Femur (tissue), 1 donor: ENCODE measurements at regions not wholly inside any gene's neighbourhood (a gene's known extent, or its start where the extent isn't known, plus 50 kb on each side); places are given as distances from the start of the nearest gene placed in this dataset.
"Not testable (repeated sequence)": the region's sequence is repeated elsewhere in the genome, so short reads cannot be mapped to it uniquely, and the experiment has no call there.

ENCODE experiments used
- DNase-seq: peaks from one replicate; pipeline ENCODE4 v3.0.0-alpha.2; 2017

DNA sequence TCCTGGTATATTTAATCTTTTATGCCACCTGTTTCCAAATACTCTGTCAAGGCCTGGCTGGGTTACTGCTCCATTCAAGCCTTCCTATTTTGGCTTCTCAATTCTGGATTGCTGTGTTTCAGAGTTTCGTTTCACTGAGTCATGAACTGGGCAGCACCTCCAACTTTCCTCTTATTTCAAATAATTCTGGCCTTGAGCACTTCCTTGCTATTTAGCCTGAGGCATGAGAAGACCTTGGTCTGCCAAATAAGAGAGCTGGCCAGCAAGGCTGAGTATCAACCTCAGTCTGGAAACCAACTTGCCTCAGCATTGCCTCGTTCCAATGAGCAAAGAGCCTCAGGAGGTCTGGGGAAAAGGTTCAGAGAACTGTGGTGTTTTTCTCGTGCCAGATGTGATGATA, 66.6 kb downstream of the TNFAIP3 start:
- peak; percentile 87 for DNase-seq

DNA sequence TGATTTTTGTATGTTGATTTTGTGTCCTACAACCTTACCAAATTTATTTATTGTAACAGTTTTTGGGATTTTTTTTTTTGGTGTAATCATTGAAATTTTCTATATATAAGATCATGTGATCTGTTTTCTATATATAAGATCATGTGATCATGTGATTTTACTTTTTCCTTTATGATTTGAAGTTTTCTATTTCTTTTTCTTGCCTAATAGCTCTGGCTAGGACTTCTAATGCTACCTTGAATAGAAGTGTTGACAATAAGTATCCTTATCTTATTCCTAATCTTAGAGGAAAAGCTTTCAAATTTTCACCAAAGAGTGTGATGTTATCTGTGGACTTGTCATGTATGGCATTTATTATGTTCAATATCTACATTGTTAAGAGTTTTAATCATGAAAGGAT, 69.7 kb downstream of the TNFAIP3 start:
- DNase-seq = no peak

DNA sequence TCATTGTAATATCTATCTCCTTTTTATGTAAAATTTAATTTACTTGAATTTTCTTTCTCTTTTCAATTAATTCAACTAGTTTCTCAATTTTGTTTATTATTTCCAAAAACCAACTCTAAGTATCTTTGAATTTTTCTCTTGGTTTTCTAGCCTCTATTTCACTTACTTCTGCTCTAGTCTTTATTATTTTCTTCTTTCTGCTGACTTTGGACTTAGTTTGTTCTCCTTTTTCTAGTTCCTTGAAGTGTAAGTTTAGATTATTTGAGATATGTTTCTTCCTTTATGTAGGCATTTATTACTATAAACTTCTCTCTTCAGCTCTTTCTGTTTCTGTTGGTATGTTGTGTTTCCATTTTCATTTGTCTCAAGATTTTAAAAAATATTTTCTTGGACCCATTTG, 70.8 kb downstream of the TNFAIP3 start:
- no peak for DNase-seq

DNA sequence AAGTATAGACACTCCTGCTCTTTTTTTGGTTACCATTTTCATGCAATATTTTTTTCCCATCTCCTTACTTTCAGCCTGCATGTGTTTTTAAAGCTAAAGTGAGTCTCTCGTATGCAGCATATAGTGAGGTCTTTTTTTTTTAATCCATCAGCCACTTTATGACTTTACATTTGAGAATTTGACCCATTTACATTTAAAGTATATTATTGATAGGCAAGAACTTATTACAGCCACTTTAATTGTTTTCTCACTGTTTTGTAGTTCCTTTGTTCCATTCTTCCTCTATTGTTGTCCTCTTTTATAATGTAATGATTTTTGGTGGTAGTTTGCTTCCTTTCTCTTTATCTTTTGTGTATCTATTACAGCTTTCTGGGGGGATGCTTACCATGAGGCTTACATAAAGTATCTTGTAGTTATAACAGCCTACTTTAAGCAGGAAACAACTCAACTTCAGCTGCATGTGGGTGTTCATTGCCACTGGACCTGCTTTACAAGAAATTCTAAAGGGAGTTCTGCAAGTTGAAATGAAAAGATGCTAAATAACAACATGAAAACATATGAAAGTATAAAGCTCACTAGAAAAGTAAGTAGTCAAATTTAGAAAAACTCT, 71.8 kb downstream of the TNFAIP3 start:
- no peak for DNase-seq

DNA sequence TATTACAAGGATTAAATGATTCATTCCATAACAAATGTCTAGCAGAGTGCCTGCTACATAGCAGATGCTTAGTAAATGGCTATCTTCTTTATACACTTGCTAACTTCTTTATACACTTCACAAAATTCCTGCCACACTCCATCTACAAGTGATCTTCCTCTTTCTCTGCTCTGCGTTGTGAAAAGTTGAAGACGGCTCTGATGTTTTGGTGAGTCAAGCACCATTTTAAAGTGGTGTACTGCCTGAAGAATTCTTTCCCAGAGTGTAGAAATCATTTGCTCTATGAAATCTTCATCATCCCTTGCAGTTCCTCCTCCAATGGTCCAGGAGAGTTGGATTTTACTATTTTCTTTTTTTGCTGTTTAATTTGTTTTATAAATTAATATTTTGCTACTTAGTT, 74.9 kb downstream of the TNFAIP3 start:
- DNase-seq = no peak

DNA sequence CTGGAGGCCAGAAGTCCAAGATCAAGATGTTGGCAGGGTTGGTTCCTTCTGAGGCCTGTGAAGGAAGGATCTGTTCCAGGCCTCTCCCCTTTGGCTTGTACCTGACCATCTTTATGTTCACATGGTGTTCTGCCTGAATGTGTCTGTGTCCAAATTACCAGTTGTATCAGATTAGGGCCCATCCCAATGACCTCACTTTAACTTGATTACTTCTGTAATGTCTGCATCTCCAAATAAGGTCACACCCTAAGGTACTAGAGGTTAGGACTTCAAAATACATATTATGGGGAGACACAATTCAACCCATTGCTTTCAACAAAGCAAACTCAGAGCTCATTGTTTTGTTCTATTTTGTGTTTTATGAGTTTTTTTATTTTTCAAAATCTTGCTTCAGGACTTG, 75.7 kb downstream of the TNFAIP3 start:
- no peak for DNase-seq

DNA sequence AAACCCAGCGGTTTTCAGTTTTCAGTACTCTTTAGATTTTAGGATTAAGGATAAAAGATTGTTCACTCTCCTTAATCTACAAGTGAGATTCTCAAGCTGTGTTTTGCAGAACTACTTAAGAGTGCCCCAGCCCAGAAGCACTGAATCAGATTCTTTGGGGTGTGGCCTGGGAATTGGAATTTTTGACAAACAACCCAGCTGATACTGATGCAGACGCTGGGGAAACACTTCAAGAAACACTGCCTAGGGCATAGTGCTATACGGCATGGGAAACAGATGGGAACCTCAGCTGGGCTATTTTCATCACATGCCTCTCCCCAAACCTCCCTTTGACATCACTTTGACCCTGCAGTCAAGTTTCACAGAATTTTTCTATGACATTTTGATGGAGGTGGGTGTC, 77.3 kb downstream of the TNFAIP3 start:
- not testable (repeated sequence) for DNase-seq

DNA sequence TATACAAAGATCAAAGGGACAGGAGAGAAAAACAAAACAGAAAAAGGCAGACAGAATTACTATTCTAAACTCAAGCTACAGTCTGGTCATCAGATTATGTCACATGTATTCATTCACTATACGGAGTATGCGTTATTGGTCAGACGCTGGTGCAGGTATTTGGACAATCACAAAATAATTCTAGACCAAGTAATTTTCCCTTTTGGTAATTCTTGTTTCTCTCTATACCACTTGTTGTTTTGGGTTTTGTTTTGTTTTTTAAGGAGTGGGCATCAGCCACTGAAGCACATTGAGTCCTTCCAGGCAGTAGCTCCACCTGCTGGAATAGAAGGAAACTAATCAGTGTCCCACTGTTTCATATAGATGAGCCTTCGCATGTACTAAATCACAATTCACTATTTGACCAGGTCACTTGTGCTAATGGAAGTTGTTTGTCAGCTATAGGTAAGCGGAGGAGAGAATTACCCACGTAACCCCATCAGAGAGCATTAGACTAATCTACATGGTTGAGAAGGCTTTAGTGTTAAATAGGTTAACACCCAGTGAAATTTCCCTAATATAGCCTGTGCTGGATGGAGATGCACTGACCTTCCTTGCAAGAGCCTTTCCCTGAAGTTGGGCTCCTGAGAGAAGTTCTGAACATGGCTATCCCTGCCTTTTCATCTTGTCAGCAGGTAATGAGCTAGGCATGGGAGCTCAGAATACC, 77.9 kb downstream of the TNFAIP3 start:
- DNase-seq = no peak

DNA sequence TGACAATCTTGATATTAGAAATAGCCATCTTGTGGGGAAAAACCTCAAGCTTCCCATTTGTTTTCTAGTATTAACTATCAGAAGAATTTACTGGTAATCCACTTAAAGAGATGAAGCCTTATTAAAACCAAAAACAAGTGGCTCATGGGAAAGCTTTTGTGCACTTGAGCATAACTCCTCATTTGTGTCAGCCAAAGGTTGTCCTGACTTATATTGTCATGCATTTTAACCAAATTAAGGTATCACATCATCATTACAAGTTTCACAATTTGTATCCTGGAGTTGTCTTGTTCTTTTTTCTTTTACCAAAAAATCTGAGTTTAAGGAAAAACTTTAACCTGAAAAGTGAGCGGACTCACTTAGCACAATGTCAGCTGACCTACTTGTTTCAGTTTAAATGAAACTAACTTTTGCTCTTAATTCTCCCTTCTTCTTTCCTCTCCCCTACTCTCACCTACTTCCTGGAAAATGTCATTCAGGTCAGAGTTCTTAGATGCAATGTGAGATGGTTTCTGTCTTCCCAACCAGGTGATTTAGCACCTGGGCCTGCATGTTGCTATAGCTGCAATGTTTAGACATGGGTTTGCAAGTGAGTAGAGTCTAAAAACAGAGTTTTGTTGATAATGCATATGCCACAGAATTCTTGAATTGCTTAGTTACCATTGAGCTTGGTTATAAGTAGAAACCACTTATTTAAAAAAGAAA, 82.8 kb downstream of the TNFAIP3 start:
- DNase-seq = no peak

DNA sequence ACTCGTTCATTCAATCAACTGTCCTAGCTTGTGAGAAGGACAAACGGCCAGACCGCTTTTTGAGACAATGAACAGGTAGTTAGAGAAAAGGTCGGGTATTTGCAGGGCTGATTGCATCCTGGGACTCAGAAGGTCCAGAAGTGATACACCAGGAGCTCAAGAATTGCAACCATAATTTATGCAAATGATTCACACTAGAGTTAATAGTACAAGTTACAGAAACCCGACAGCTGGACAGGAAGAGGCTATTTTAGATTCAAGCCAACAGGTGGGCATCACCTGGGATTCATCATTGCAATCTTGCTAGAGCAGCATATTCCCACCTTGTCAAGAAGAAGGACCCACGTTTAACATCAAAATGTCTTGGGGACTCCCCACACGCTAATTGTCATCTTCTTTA, 83.5 kb downstream of the TNFAIP3 start:
- no peak for DNase-seq

DNA sequence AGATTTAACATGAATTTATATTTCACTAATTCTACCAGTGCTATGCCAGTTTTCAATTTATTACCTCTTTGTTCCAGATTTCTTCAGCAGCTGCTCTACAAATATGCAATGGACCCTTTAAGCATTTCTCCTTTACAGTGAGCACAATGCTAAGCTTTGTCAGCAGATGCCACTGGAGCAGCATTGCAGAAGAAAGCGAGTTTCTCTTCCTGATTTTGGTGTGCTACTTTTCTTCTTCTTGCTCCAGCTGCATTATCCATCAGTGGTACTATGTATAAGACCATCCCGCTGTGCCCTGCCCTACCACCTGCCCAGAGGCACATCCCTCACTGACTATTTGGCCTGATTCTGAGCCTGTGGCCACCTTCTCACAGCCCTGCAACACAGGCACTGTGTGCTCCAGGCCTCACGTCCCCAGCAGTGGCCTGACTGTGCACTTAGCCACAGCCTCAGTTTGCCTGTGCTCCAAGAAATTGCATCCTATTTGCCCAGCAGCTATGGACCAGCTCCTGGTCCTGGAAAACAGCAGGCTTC, 84.1 kb downstream of the TNFAIP3 start:
- DNase-seq = no peak

DNA sequence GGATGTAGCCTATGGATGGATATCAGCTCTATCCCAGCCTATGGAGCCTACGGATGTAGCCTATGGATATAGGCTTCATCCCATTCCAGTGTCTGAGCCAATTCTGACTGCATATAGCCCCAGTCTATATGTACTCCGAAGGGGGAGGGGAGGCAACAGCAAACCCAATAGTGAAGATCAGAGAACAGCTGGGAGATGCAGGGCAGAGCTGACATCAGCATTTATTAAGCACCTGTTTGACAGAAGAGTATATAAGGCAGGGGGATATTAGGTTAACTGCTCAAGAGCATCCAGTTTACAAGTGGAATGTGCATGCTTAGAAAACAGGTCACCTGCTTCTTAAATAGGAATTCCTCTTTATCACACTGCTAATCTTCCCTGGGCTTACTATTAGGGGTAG, 85.2 kb downstream of the TNFAIP3 start:
- no peak for DNase-seq

DNA sequence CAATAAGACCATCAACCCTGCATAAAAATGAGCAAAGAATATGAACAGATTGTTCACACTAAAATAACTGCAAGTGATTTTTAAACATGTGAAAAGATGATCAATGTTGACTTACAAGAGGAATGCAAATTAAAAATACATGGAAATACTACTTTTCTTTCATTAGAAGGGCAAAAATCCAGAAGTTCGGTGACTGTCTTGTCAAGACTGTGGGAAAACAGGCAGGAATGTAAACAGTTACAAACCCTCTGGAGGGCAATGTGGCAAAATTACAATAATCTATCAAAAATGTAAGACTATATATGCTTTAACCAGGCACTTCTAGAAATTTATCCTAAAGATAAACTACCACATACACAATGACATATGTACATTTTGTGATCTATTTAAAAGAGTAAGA, 86.7 kb downstream of the TNFAIP3 start:
- DNase-seq = no peak

DNA sequence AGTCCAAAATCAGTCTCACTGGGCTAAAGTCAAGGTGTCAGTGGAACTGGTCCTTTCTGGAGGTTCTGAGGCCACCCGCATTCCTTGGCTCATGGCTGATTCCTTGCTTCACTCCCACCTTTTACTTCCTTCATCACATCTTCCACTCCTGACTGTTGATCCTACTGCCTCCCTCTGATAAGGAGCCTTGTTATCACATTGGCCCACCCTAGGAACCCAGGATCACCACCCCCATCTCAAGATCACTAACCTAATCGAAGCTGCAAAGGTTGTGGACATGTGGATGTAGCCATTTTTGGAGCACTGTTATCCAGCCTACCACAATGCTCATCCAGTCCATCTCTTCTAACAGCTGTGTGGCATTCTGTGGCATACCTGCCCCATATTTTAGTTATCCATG, 87.2 kb downstream of the TNFAIP3 start:
- no peak for DNase-seq

DNA sequence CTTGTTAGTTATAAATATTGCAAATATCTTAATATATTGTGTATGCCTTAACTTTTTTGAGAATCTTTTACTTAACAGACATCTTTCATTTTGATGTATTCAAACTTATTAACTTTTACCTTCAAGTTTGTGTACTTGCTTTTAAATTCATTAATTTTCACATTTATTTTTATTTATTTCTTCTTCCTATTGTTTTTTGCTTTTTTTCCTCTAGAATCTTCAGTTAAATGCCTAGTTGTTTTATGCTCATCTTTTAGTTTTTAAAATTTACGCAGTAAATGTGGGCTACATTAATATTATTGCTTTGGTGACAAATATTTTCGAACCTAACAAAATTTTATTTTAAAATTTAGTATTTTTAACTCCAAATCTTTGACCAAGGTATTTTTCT, 89.0 kb downstream of the TNFAIP3 start:
- no peak for DNase-seq

DNA sequence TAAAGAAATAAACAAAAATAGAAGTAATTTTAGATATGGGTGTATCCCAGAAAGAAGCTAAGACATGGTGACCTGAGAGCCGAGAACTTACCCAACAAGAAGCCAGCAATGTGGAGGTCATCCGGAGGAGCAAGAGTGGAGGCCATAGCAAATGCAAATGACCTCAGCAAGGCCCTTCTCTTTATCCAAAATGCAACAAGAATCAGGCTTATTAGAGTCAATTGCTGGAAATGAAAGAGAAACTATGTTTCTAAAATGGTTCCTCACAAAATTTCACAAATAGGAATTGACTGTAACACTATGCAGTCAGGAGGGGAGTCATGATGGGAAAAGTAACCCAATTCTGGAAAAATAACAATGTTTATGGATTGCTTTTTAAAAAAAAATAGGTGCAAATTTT, 90.4 kb downstream of the TNFAIP3 start:
- no peak for DNase-seq

DNA sequence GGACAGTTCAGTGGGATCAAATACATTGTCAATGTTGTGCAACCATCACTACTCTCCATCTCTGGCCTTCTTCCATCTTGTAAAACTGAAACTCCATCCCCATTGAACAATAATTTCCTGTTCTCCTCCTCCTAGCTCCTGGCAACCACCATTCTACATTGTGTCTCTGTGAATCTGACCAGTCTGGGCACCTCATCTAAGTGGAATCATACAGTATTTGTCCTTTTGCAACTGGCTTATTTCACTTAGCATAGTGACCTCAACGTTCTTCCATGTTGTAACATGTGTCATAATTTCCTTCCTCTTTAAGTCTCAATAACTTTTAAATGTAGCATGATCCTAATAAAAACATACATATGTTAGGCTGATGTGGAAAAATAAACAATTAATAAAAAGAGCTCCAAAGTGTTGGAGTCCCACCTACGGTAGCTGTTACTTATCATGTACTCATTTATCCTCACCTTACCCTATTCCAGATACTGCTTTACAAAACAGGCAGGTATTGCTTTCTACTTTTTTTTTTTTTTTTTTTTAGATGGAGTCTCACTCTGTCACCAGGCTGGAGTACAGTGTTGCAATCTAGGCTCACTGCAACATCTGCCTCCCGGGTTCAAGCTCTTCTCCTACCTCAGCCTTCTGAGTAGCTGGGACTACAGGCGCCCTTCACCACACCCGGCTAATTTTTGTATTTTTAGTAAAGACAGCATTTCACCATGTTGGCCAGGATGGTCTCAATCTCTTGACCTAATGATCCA, 91.9 kb downstream of the TNFAIP3 start:
- no peak for DNase-seq

DNA sequence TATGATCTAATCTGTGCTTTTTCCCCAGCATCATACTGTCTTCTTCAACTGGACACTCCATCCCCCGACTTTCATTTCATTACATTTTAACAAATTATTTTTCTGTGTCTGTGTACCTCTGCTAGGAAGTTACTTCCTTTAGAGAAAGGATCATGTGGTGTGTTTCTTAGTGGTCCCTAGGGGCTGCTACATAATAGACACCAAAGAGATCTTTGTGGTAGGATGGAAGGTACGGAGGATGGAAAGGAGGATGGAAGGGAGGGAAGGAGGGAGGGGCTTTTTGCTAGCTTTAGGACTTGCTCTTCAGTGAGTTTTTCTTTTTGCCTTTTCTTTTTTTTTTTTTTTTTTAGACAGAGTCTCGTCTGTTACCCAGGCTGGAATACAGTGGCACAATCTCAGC, 95.7 kb downstream of the TNFAIP3 start:
- no peak for DNase-seq

DNA sequence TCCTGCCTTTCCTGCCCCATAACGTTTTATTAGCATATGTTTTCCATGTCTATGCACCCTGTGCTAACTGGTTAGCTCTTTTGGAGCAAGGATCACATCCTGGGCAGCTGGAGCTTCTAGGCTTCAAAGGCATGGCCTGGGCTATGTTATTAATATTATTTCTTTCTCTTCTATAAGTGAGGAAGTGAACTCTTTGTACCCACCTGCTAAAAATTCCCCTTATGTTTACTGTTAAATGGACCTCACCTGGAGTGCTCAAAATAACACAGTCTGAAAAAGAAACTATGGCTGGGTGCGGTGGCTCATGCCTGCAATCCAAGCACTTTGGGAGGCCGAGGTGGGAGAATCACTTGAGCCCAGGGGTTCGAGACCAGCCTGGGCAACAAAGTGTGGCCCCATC, 97.8 kb downstream of the TNFAIP3 start:
- DNase-seq = no peak

DNA sequence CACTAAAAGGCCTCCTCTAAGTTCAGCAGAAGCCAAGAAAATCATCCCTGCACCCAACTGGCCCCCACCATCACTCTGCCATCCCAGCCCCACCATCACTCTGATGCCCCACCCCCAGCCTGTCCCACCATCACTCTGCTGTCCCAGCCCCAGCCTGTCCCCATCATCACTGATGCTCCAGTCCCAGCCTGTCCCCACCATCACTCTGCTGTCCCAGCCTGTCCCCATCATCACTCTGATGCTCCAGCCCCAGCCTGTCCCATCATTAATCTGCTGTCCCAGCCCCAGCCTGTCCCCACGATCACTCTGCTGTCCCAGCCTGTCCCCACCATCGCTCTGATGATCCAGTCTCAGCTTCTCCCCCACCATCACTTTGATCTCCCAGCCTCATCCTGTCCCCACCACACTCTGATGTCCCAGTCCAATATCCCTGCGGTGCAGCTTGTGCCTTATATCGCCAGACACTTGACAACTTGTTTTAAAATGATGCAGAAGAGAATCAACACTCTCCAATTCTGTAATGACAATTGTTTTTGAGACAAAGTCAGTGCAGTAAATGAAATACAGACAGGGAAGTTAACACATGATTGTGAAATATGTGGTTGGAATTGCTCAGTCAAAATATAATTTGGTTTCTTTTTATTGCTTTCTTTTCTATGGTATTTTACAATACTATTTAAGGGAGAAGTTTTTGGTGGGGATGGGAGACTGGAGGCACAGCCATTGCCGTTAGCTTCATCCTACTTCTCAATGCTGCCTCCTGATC, 100.8 kb downstream of the TNFAIP3 start:
- no peak for DNase-seq

DNA sequence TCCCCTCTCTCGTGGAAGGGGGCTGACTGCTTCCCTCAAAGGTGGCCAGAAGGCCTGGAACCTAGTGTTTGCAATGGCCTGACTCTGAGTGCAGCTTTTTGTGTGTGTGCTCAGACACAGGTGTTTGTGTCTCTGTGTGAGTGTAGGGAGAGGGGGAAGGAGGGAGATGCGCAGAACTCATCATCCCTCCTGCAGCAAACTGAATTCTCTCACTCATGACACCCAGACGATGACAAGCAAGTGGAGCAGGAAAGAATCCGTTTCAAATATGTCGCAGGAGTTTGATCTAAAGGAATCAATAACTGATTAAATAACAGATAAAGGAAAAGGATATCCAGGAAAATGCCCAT, 101.4 kb downstream of the TNFAIP3 start:
- no peak for DNase-seq

DNA sequence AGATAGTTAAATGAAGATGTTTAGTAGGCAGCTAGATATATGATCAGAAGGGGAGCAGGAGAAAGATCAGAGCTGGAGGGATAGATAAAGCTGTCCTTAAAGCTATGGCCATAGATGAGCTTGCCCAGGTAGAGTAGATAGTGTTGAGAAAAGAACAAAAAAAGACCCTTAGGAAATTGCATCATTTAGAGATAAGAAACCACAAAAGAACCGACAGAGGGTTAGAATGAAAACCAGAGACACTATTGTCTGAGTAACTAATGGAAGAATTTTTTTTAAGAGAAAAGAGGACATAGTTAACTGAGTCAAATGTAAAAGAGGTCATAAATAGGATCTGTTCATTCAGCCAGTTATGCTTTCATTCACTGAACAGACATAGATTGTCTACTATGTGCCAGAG, 101.8 kb downstream of the TNFAIP3 start:
- DNase-seq = no peak

DNA sequence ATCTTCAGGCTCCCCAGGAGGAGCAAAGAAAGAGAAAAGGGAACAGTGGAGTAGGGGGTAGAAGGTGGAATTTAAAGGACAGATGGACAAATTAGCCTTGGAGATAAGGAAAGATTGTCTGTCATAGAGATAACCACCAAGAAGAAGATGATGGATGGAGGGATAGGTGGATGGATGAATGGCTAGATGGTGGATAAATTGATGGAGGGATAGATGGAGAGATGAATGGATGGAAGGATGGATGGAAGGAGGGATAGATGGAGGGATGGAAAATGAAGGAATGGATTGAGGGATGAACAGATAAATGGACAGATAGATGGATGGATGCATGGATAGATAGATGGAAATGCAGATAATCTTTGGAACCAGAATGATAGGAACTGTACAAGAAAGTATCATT, 102.8 kb downstream of the TNFAIP3 start:
- DNase-seq = no peak
